H7 (cell line): ENCODE measurements at regions not wholly inside any gene's neighbourhood (a gene's known extent, or its start where the extent isn't known, plus 50 kb on each side); places are given as distances from the start of the nearest gene placed in this dataset.

Experiments
- DNase-seq: peaks from one replicate; pipeline ENCODE4 v3.0.0; 2012
- H3K27me3 ChIP-seq: 2 replicates; pipeline ENCODE4 v1.6.0; 2011; ENCODE audit warnings: mild to moderate bottlenecking, low read length; ENCODE audit not compliant: control insufficient read depth, insufficient read depth
- H3K36me3 ChIP-seq: replicated peaks from 2 replicates; pipeline ENCODE4 v1.5.1; 2011; ENCODE audit warnings: low read length; ENCODE audit not compliant: control insufficient read depth, insufficient read depth
- H3K4me3 ChIP-seq: 2 replicates; pipeline ENCODE4 v1.5.1; 2011; ENCODE audit warnings: low read depth, mild to moderate bottlenecking, control low read depth, low read length, moderate library complexity; ENCODE audit not compliant: insufficient read depth

GRCh38 chr5:174205939-174206338 is 160.4 kb downstream of the NSG2 start:
- Histone ChIP-seq H3K4me3 (no peak overlapping the region), H3K36me3 (no peaks in the 10 kb centered on the region), H3K27me3 (no peaks in the 10 kb centered on the region)
- DNase-seq = no peak

DNA sequence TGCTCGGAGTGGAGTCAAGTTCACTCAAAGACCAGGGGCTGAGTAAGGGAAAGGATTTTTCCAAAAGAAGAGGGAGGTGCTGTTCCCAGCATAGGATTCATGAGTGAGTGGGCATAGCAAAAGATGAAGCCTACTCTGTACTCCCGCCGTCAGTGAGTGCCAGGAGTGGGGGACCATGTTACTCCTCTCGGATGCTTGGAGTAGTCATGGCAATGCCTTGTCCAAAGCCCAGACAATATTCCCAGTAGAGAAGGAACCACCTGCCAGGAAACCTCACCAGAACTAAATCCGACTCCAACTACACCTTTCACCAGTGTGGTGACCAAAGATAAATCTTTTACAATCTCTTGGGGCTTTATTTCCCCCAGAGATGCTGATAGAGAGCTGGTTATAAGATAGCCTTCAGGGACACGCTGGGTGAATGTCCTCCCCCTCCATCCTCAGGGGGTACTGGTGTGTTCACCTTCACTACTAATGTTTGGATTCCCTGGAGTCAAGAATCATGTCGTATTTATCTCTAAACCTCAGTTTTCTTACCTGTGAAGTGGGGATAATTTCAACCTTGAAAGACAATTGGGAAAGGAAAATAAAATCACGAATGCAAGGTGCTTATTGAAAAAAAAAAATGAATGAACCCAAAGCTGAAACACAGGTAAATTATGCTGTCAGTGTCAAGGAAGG is 165.2 kb downstream of the NSG2 start:
- Histone ChIP-seq H3K36me3 (no peaks in the 10 kb centered on the region), H3K27me3 (no peaks in the 10 kb centered on the region), H3K4me3 (no peak overlapping the region)
- no peak for DNase-seq

GRCh38 chr5:174211277-174211626 is 165.7 kb downstream of the NSG2 start:
- Histone ChIP-seq H3K27me3 (no peaks in the 10 kb centered on the region), H3K4me3 (no peak overlapping the region), H3K36me3 (no peaks in the 10 kb centered on the region)
- no peak for DNase-seq

- Histone ChIP-seq H3K4me3 (no peak overlapping the region), H3K27me3 (no peaks in the 10 kb centered on the region), H3K36me3 (no peaks in the 10 kb centered on the region)
- DNase-seq = no peak
Measured at GRCh38 chr5:174217527-174217926, 172.0 kb downstream of the NSG2 start.

GRCh38 chr5:174218162-174218561 is 172.7 kb downstream of the NSG2 start:
- Histone ChIP-seq H3K4me3 (no peak overlapping the region), H3K36me3 (no peaks in the 10 kb centered on the region), H3K27me3 (no peaks in the 10 kb centered on the region)
- no peak for DNase-seq

DNA sequence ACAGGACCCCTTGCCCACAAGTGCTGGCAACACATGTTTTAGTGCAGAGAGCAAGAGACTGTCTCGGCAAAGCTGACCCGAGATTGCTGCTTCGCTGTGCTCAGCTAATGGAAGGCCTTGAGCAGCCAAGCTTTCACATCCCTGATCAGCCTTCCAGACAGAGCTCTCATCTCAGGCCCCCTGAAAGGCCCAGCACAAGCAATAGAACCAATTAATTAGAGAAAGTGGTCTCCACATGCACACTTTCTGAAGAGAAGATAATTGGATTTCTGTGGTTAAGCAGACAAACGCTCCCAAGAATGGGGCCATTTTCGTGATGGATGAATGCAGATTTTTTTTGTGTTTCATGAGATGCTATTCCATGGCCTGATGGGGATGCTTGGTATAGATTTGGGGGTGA is 174.9 kb downstream of the NSG2 start:
- DNase-seq = no peak
- Histone ChIP-seq H3K27me3 (no peaks in the 10 kb centered on the region), H3K4me3 (no peak overlapping the region), H3K36me3 (no peaks in the 10 kb centered on the region)

GRCh38 chr5:174221436-174221835 is 175.9 kb downstream of the NSG2 start:
- Histone ChIP-seq H3K4me3 (no peak overlapping the region), H3K27me3 (no peaks in the 10 kb centered on the region), H3K36me3 (no peaks in the 10 kb centered on the region)
- DNase-seq = no peak

DNA sequence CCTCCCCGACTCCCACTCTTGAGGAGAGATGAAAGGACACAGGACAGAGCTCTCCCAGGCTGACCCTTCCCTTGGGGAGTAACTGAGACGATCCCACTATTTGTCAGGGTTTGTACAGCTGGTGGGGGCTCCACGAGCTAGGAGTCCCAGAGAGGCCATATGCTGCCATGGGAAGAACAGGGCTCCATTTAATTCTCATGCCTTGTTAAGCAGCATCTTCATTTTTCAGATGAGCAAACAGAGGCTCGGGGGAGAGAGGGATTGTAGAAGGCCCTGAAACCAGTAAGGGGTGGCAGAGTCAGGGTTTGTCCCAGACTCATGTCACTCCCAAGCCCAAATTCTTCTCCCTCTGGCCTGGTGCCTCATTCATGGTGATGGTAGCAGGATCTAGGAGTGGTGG is 176.4 kb downstream of the NSG2 start:
- H3K36me3 ChIP-seq = no peaks in the 10 kb centered on the region
- no peak overlapping the region for H3K4me3 ChIP-seq
- no peak for DNase-seq
- no peaks in the 10 kb centered on the region for H3K27me3 ChIP-seq

- Histone ChIP-seq H3K4me3 (no peak overlapping the region), H3K27me3 (no peaks in the 10 kb centered on the region), H3K36me3 (no peaks in the 10 kb centered on the region)
- peak; percentile 46 for DNase-seq
Measured at GRCh38 chr5:174222891-174223290, 177.4 kb downstream of the NSG2 start.

- H3K27me3 ChIP-seq = no peaks in the 10 kb centered on the region
- H3K4me3 ChIP-seq = no peak overlapping the region
- H3K36me3 ChIP-seq = no peaks in the 10 kb centered on the region
- DNase-seq = no peak
Measured at GRCh38 chr5:174223355-174223754, 177.8 kb downstream of the NSG2 start.

GRCh38 chr5:174229068-174229467 is 183.6 kb downstream of the NSG2 start:
- Histone ChIP-seq H3K27me3 (no peaks in the 10 kb centered on the region), H3K36me3 (no peaks in the 10 kb centered on the region), H3K4me3 (no peak overlapping the region)
- no peak for DNase-seq

- Histone ChIP-seq H3K27me3 (no peaks in the 10 kb centered on the region), H3K36me3 (no peaks in the 10 kb centered on the region), H3K4me3 (no peak overlapping the region)
- no peak for DNase-seq
Measured at GRCh38 chr5:174229514-174230370, 184.2 kb downstream of the NSG2 start.

DNA sequence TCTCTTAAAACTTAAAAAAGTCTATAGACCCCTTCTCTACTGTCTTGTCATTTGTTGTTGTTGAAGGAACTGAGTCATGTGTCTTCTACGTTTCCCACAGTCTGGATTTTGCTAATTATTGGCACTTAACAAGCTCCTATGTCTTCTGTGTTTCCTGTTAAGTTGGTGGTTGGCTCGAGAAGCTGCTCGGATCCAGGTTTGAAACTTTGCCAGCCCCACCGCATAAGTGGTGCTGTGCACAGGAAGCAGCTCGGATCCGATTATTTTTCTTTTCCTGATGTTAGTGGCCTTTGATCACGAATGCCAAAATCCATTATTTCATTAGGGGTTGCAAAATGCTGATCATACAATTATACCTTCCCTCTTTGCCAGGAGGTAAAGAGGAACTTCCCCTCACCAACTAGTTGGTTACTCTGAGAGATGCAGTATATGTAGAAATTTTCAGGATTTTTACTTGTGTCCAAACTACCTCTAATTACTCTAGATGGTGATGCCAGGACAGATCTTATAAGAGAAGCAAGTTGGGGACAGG is 186.5 kb downstream of the NSG2 start:
- H3K27me3 ChIP-seq = no peaks in the 10 kb centered on the region
- no peak for DNase-seq
- H3K36me3 ChIP-seq = no peaks in the 10 kb centered on the region
- no peak overlapping the region for H3K4me3 ChIP-seq

GRCh38 chr5:174234388-174234787 is 188.9 kb downstream of the NSG2 start:
- Histone ChIP-seq H3K36me3 (no peaks in the 10 kb centered on the region), H3K4me3 (no peak overlapping the region), H3K27me3 (no peaks in the 10 kb centered on the region)
- DNase-seq = no peak
